Peyer's patch (tissue), 4 donors: ENCODE measurements at regions not wholly inside any gene's neighbourhood (a gene's known extent, or its start where the extent isn't known, plus 50 kb on each side); places are given as distances from the start of the nearest gene placed in this dataset.

Source experiments
- DNase-seq, 3 donors: peaks; one replicate each; pipeline ENCODE4 v3.0.0-alpha.2; 2017 to 2019
- H3K27ac ChIP-seq, 4 donors: fragments of 200-600 bp; sonication (generic); one replicate each; pipeline ENCODE4 v1.5.1; 2016 to 2019
- H3K27me3 ChIP-seq, 2 donors: fragments of 200-600 bp; sonication (generic); one replicate each; pipeline ENCODE4 v1.5.1; 2019
- H3K36me3 ChIP-seq, 3 donors: fragments of 200-600 bp; sonication (generic); one replicate each; pipeline ENCODE4 v1.5.1; 2016 to 2019
- H3K4me1 ChIP-seq, 4 donors: fragments of 200-600 bp; sonication (generic); one replicate each; pipeline ENCODE4 v1.5.1; 2016 to 2019
- H3K4me3 ChIP-seq, 4 donors: fragments of 200-600 bp; sonication (generic); 1 replicate in 3 of 4; 2 replicates in 1 of 4; pipeline ENCODE4 v1.5.1; 2016 to 2019; ENCODE audit warnings: mild to moderate bottlenecking in 1 of 4
- H3K9me3 ChIP-seq, 4 donors: fragments of 200-600 bp; sonication (generic); one replicate each; pipeline ENCODE4 v1.5.1; 2016 to 2019; ENCODE audit warnings: mild to moderate bottlenecking in 1 of 4
- CTCF ChIP-seq, 6 experiments: fragments of 450-650 bp in 4 of 6; fragments of 200-600 bp in 2 of 6; sonication (generic) in 1 of 6; IDR thresholded peaks; one replicate each; pipeline ENCODE4 v1.5.1; 2017 to 2019; ENCODE audit warnings: antibody characterized with exemption in 6 of 6, mild to moderate bottlenecking in 3 of 6, moderate library complexity in 1 of 6
- POLR2A ChIP-seq, 2 donors: fragments of 450-650 bp; IDR thresholded peaks; one replicate each; pipeline ENCODE4 v1.5.1; 2017; ENCODE audit warnings: antibody characterized with exemption in 2 of 2, mild to moderate bottlenecking in 2 of 2, moderate library complexity in 2 of 2

GRCh38 chr1:43067977-43068751, 103.9 kb downstream of the EBNA1BP2 start:
- Histone ChIP-seq H3K9me3 (no peaks in the 10 kb centered on the region), H3K4me1 (peaks cover 0 to 9% (median 4%) of the 10 kb centered on the region in 4 donors), H3K4me3 (peak overlapping the region; percentile 19 to 55 (median 47)), H3K27me3 (no peaks in the 10 kb centered on the region), H3K36me3 (no peaks in the 10 kb centered on the region), H3K27ac (peak overlapping the region in 1 of 4 donors; percentile 57)
- TF ChIP-seq CTCF (IDR thresholded peaks at IDR 0.05): no peak
- TF ChIP-seq POLR2A (IDR thresholded peaks at IDR 0.05): no peak
- peak in 1 of 3 donors; percentile 58 for DNase-seq

GRCh38 chr1:43067233-43067745, 104.8 kb downstream of the EBNA1BP2 start:
- peaks cover 0 to 9% (median 4%) of the 10 kb centered on the region in 4 donors for H3K4me1 ChIP-seq
- H3K27me3 ChIP-seq: no peaks in the 10 kb centered on the region
- H3K27ac ChIP-seq: no peak overlapping the region
- H3K36me3 ChIP-seq: no peaks in the 10 kb centered on the region
- no peak for DNase-seq
- no peaks in the 10 kb centered on the region for H3K9me3 ChIP-seq
- no peak for TF ChIP-seq POLR2A (IDR thresholded peaks at IDR 0.05)
- TF ChIP-seq CTCF (IDR thresholded peaks at IDR 0.05): no peak
- no peak overlapping the region for H3K4me3 ChIP-seq

- H3K27me3 ChIP-seq: no peaks in the 10 kb centered on the region
- peaks cover 0 to 9% (median 4%) of the 10 kb centered on the region in 4 donors for H3K4me1 ChIP-seq
- no peak for DNase-seq
- H3K4me3 ChIP-seq: no peak overlapping the region
- H3K27ac ChIP-seq: no peak overlapping the region
- TF ChIP-seq CTCF (IDR thresholded peaks at IDR 0.05) (no peak), POLR2A (IDR thresholded peaks at IDR 0.05) (no peak)
- H3K36me3 ChIP-seq: no peaks in the 10 kb centered on the region
- H3K9me3 ChIP-seq: no peaks in the 10 kb centered on the region
Measured at GRCh38 chr1:43066578-43066977, 105.5 kb downstream of the EBNA1BP2 start.

- TF ChIP-seq POLR2A (IDR thresholded peaks at IDR 0.05) (no peak), CTCF (IDR thresholded peaks at IDR 0.05) (no peak)
- H3K4me3 ChIP-seq: no peak overlapping the region
- H3K4me1 ChIP-seq: peaks cover 0 to 9% (median 4%) of the 10 kb centered on the region in 4 donors
- no peaks in the 10 kb centered on the region for H3K27me3 ChIP-seq
- H3K27ac ChIP-seq: no peak overlapping the region
- DNase-seq: no peak
- H3K9me3 ChIP-seq: no peaks in the 10 kb centered on the region
- H3K36me3 ChIP-seq: no peaks in the 10 kb centered on the region
Measured at GRCh38 chr1:43065616-43066399, 106.3 kb downstream of the EBNA1BP2 start.

- TF ChIP-seq CTCF (IDR thresholded peaks at IDR 0.05): no peak
- TF ChIP-seq POLR2A (IDR thresholded peaks at IDR 0.05): no peak
- no peak overlapping the region for H3K27ac ChIP-seq
- no peaks in the 10 kb centered on the region for H3K36me3 ChIP-seq
- H3K4me3 ChIP-seq: no peak overlapping the region
- peaks cover 0 to 9% (median 4%) of the 10 kb centered on the region in 4 donors for H3K4me1 ChIP-seq
- no peak for DNase-seq
- no peaks in the 10 kb centered on the region for H3K27me3 ChIP-seq
- no peaks in the 10 kb centered on the region for H3K9me3 ChIP-seq
Measured at GRCh38 chr1:43065191-43065590, 106.5 kb upstream of the SLC2A1 start.
